Endothelial cell (in vitro differentiated cells): ENCODE measurements at regions not wholly inside any gene's neighbourhood (a gene's known extent, or its start where the extent isn't known, plus 50 kb on each side); places are given as distances from the start of the nearest gene placed in this dataset.
A peak's percentile ranks its signal among the peaks of the same experiment; 100 is the strongest.
"Not testable (repeated sequence)": the region's sequence is repeated elsewhere in the genome, so short reads cannot be mapped to it uniquely, and the experiment has no call there.

Experiments
- DNase-seq: peaks from one replicate; pipeline ENCODE4 v3.0.0; 2021; ENCODE audit warnings: low spot score
- H3K27ac Mint-ChIP-seq: one replicate; pipeline ENCODE4 v1.8.0; 2021; ENCODE audit warnings: mixed read lengths, inconsistent platforms; ENCODE audit not compliant: unreplicated experiment
- H3K27me3 Mint-ChIP-seq: one replicate; pipeline ENCODE4 v1.8.0; 2021; ENCODE audit warnings: mild to moderate bottlenecking, moderate library complexity, mixed read lengths, inconsistent platforms; ENCODE audit not compliant: unreplicated experiment
- H3K36me3 Mint-ChIP-seq: one replicate; pipeline ENCODE4 v1.8.0; 2021; ENCODE audit warnings: mild to moderate bottlenecking, low read depth, mixed read lengths, inconsistent platforms; ENCODE audit not compliant: unreplicated experiment
- H3K4me1 Mint-ChIP-seq: one replicate; pipeline ENCODE4 v1.8.0; 2021; ENCODE audit warnings: mild to moderate bottlenecking, mixed read lengths, inconsistent platforms; ENCODE audit not compliant: unreplicated experiment
- H3K4me3 Mint-ChIP-seq: one replicate; pipeline ENCODE4 v1.8.0; 2021; ENCODE audit warnings: mild to moderate bottlenecking, mixed read lengths, inconsistent platforms; ENCODE audit not compliant: unreplicated experiment
- H3K9me3 Mint-ChIP-seq: one replicate; pipeline ENCODE4 v1.8.0; 2021; ENCODE audit warnings: mixed read lengths, inconsistent platforms; ENCODE audit not compliant: unreplicated experiment
- TF ChIP-seq, protein P1 (sequence below): fragments of 200-600 bp; sonication (generic); IDR thresholded peaks from one replicate; pipeline ENCODE4 v1.5.0; 2021; ENCODE audit warnings: antibody characterized with exemption; ENCODE audit not compliant: unreplicated experiment

DNA sequence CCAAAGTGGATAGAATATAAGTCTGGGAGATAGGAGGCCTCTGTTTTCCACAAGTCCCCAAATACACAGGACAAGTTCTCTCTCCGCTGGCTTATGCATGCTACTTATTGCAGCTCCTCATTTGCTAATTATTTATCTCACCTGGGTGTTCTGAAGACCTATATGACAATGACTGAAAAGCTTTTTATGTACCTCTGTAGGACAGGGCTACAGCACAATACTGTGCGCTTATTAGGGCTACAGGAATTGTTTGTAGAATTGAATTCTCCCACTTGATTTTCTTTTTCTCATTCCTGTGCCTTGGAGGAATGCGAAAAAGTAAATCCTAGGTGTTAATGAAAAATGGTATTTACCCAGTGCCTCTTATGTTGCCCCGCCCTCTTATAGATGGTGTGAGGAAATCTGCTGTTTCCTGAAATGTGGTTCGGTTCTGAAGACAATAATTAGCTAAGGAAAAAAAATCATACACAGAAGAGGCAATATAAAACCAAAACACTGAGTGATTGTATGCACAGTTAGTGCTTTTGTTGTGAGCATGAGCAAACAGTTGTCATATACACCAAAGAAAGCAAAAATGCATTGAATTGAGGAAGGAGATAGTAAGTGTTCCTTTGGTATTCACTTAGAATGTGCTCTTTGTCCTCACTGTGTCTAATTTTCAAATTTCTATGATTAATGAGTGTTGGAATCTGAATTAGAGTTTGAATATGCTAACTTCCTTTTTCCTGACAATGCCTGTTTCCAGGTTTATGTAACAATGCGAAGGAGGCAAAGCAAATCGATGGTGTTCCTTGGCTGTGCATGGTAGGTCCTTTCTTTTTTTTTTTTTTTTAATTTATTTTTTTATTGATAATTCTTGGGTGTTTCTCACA, 78.7 kb upstream of the PNPT1 start:
- peak overlapping the region; percentile 61 for H3K27ac Mint-ChIP-seq
- TF ChIP-seq, protein P1, sequence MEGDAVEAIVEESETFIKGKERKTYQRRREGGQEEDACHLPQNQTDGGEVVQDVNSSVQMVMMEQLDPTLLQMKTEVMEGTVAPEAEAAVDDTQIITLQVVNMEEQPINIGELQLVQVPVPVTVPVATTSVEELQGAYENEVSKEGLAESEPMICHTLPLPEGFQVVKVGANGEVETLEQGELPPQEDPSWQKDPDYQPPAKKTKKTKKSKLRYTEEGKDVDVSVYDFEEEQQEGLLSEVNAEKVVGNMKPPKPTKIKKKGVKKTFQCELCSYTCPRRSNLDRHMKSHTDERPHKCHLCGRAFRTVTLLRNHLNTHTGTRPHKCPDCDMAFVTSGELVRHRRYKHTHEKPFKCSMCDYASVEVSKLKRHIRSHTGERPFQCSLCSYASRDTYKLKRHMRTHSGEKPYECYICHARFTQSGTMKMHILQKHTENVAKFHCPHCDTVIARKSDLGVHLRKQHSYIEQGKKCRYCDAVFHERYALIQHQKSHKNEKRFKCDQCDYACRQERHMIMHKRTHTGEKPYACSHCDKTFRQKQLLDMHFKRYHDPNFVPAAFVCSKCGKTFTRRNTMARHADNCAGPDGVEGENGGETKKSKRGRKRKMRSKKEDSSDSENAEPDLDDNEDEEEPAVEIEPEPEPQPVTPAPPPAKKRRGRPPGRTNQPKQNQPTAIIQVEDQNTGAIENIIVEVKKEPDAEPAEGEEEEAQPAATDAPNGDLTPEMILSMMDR: no peak
- H3K9me3 Mint-ChIP-seq: no peaks in the 10 kb centered on the region
- DNase-seq: no peak
- H3K27me3 Mint-ChIP-seq: no peaks in the 10 kb centered on the region
- no peaks in the 10 kb centered on the region for H3K36me3 Mint-ChIP-seq
- H3K4me3 Mint-ChIP-seq: no peak overlapping the region
- H3K4me1 Mint-ChIP-seq: peaks cover 4% of the 10 kb centered on the region

DNA sequence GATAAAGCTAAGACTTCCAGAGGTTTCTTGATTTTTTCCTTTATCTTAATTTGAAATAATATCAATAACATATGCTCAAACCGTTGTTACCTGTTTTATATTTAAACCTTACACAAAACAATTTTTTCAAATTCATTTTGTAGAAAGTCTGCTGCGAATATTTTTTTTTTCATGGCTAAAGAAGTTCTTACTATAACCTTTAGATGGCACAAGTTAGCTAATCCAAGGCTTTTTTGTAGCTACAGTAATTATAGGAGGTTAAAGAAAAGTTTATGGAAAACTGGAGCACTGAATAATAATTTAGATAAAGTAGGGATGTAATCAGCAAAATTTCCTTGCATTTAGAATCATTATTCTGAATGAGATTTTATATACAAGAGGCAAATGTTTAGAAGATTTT, 78.0 kb upstream of the PNPT1 start:
- TF ChIP-seq, protein P1: peak; percentile 43
- no peak overlapping the region for H3K27ac Mint-ChIP-seq
- H3K36me3 Mint-ChIP-seq: no peaks in the 10 kb centered on the region
- no peaks in the 10 kb centered on the region for H3K27me3 Mint-ChIP-seq
- H3K9me3 Mint-ChIP-seq: no peaks in the 10 kb centered on the region
- no peak for DNase-seq
- H3K4me1 Mint-ChIP-seq: peaks cover 4% of the 10 kb centered on the region
- H3K4me3 Mint-ChIP-seq: no peak overlapping the region

DNA sequence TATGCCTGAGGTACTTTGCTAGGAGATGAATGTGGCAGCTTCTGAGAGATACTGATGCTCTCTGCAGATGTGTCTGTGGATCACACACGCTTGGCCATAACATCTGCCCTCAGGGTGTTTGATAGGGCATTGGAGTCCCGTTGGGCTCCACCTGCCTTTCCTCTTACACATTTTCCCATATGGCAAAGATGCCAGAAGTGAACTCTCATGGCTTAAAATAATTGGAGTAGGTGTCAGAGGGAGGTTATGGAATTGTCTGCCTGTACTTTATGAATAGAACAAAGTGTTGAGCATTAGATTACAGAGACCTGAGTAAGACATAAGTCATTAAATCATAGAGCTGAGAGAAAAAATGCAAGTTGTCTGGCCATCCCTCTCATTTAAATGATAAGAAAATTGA, 75.3 kb upstream of the PNPT1 start:
- Mint-ChIP-seq H3K27me3 (no peaks in the 10 kb centered on the region), H3K9me3 (no peaks in the 10 kb centered on the region), H3K4me1 (peaks cover 15% of the 10 kb centered on the region), H3K36me3 (no peaks in the 10 kb centered on the region), H3K27ac (no peak overlapping the region), H3K4me3 (no peak overlapping the region)
- DNase-seq: no peak
- TF ChIP-seq, protein P1: no peak

DNA sequence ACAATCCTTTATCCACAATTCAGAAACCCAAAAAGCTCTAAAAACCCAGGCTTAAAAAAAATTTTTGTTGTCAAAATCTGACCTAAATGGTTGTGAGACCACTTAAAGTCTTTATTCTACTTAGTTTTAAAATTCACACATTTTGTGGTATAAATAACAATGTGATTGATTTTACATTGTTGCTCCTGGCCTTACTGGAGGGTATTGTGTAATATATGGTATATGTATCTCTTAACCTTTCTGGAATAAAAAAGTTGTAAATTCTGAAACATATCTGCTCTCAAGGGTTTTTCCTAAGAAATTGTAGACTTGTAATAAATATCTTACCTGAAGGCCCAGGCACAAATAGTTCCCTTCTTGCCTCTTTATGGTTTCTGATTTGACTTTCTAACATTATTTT, 73.3 kb upstream of the PNPT1 start:
- Mint-ChIP-seq H3K27me3 (no peaks in the 10 kb centered on the region), H3K4me3 (no peak overlapping the region), H3K36me3 (no peaks in the 10 kb centered on the region), H3K27ac (no peak overlapping the region), H3K9me3 (no peaks in the 10 kb centered on the region), H3K4me1 (peaks cover 14% of the 10 kb centered on the region)
- TF ChIP-seq, protein P1: no peak
- no peak for DNase-seq

DNA sequence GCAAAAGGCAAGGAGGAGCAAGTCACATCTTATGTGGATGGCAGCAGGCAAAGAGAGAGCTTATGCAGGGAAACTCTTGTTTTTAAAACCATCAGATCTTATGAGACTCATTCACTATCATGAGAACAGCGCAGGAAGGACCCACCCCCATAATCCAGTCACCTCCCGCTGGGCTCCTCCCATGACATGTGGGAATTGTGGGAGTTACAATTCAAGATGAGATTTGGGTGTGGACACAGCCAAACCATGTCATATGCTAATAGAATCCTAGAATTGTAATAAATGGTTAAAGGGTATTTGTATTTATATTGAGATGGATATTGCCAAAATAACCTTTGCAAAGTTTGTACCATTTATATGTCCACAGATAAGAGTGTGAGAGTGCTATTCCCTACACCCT, 72.1 kb upstream of the PNPT1 start:
- H3K4me3 Mint-ChIP-seq, H3K27me3 Mint-ChIP-seq, H3K27ac Mint-ChIP-seq, H3K9me3 Mint-ChIP-seq, DNase-seq, H3K36me3 Mint-ChIP-seq: not testable (repeated sequence)
- H3K4me1 Mint-ChIP-seq: peaks cover 26% of the 10 kb centered on the region
